ENCODE measurements at regions not wholly inside any gene's neighbourhood (a gene's known extent, or its start where the extent isn't known, plus 50 kb on each side); places are given as distances from the start of the nearest gene placed in this dataset.

DNA sequence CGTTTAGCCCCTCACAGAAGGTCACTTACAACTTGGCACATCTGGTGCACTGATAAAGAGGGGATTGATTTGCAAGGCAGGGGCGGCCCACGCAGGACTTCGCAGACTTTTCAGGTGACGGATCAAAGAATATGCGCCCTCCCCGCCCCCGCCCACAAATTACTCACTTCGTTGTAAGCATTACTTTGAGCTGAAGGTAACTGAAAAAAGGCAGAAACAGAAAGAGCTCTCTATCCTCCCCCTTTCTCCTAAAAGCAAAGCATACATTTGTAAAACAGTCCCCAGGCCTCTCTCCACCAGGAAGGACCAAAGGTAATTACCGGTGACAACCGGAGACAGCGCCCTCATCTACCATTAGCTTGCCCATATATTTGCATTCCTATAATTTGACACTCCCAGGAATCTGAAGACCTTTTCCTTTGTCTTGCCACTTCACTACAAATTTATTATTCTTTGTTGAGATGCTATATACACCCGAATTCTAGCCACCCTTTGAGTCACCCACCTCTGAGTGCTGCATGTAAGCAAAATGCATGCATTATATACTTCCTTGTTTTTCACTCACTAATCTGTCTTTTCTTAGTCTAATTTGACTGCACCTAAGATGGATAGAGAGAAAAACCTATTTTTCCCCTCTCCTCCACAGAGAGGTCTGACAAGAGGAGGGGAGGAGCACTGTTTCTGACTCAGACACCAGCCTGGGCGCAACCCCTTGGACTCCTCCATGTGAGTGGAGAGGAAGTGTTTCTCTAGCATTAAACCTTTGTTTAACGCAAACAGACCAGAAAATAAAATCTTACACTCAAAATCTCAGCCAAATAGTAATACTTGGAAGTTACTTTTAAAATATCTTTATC is 74.7 kb upstream of the SPIN1 start:
- Mint-ChIP-seq H3K36me3 (ENCODE audit: insufficient read depth, unreplicated experiment) (no peaks in the 10 kb centered on the region), H3K27ac (ENCODE audit: unreplicated experiment) (no peak overlapping the region), H3K4me1 (ENCODE audit: low read depth, unreplicated experiment) (no peaks in the 10 kb centered on the region), H3K4me3 (ENCODE audit: unreplicated experiment) (no peak overlapping the region), H3K27me3 (ENCODE audit: insufficient read depth, unreplicated experiment) (no peaks in the 10 kb centered on the region), H3K9me3 (ENCODE audit: unreplicated experiment) (no peaks in the 10 kb centered on the region)
- H3K4me3 ChIP-seq (ENCODE audit: low read depth, low read length): no peak overlapping the region
- CTCF ChIA-PET: no interaction called here
- TF ChIP-seq, protein P1, sequence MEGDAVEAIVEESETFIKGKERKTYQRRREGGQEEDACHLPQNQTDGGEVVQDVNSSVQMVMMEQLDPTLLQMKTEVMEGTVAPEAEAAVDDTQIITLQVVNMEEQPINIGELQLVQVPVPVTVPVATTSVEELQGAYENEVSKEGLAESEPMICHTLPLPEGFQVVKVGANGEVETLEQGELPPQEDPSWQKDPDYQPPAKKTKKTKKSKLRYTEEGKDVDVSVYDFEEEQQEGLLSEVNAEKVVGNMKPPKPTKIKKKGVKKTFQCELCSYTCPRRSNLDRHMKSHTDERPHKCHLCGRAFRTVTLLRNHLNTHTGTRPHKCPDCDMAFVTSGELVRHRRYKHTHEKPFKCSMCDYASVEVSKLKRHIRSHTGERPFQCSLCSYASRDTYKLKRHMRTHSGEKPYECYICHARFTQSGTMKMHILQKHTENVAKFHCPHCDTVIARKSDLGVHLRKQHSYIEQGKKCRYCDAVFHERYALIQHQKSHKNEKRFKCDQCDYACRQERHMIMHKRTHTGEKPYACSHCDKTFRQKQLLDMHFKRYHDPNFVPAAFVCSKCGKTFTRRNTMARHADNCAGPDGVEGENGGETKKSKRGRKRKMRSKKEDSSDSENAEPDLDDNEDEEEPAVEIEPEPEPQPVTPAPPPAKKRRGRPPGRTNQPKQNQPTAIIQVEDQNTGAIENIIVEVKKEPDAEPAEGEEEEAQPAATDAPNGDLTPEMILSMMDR (IDR thresholded peaks at IDR 0.05; ENCODE audit: insufficient read depth in 1 of 2, low read depth in 1 of 2, low read length in 1 of 2, severe bottlenecking in 1 of 2, unreplicated experiment in 1 of 2): no peak
- H3K27me3 ChIP-seq (replicated peaks; ENCODE audit: control insufficient read depth, insufficient read depth, low read length): no peaks in the 10 kb centered on the region
- H3K36me3 ChIP-seq (ENCODE audit: control insufficient read depth, insufficient read depth, low read length): no peaks in the 10 kb centered on the region
- no TSS peak for BruUV-seq (replicated peaks)
- POLR2A ChIA-PET: no interaction called here
- H3K9me3 ChIP-seq: no peaks in the 10 kb centered on the region
- intact Hi-C loops (cut with micrococcal nuclease; ENCODE audit: unreplicated experiment): no loop called here
- no peak for DNase-seq
- H3K4me1 ChIP-seq: no peaks in the 10 kb centered on the region

DNA sequence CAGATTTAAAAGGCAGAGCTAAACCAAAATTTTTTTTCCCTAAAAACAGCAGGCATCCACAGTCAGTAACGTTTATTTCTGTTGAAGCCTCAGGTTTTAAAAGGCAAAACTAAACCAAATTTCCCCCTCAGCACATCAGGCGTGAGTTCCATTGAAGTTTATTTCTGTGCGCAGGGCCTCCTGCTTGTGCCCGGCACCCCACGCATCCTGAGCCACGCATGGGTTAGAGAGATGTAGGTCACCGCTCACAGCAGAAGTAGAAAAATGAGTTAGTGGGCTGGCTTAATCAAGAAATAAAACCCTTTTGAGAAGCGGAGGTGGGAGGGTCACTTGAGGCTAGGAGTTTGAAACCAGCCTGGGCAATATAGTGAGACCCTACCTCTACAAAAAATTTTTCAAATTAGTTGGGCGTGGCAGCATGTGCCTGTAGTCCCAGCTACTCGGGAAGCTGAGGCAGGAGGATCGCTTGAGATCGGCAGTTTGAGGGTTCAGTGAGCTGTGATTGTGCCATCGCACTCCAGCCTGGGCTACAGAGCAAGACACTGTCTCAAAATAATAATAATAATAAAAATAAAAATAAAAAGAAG is 75.6 kb upstream of the SPIN1 start:
- no peaks in the 10 kb centered on the region for H3K4me1 Mint-ChIP-seq (ENCODE audit: low read depth, unreplicated experiment)
- no peaks in the 10 kb centered on the region for H3K27me3 Mint-ChIP-seq (ENCODE audit: insufficient read depth, unreplicated experiment)
- ChIA-PET POLR2A (no interaction called here), CTCF (no interaction called here)
- H3K4me1 ChIP-seq: no peaks in the 10 kb centered on the region
- no peaks in the 10 kb centered on the region for H3K27me3 ChIP-seq (replicated peaks; ENCODE audit: control insufficient read depth, insufficient read depth, low read length)
- intact Hi-C loops (cut with micrococcal nuclease; ENCODE audit: unreplicated experiment): no loop called here
- H3K36me3 ChIP-seq (ENCODE audit: control insufficient read depth, insufficient read depth, low read length): no peaks in the 10 kb centered on the region
- H3K27ac Mint-ChIP-seq (ENCODE audit: unreplicated experiment): no peak overlapping the region
- no peaks in the 10 kb centered on the region for H3K9me3 ChIP-seq
- no peak overlapping the region for H3K4me3 ChIP-seq (ENCODE audit: low read depth, low read length)
- TF ChIP-seq, protein P1 (IDR thresholded peaks at IDR 0.05; ENCODE audit: insufficient read depth in 1 of 2, low read depth in 1 of 2, low read length in 1 of 2, severe bottlenecking in 1 of 2, unreplicated experiment in 1 of 2): no peak
- no peak overlapping the region for H3K4me3 Mint-ChIP-seq (ENCODE audit: unreplicated experiment)
- no TSS peak for BruUV-seq (replicated peaks)
- no peaks in the 10 kb centered on the region for H3K9me3 Mint-ChIP-seq (ENCODE audit: unreplicated experiment)
- H3K36me3 Mint-ChIP-seq (ENCODE audit: insufficient read depth, unreplicated experiment): no peaks in the 10 kb centered on the region
- no peak for DNase-seq

DNA sequence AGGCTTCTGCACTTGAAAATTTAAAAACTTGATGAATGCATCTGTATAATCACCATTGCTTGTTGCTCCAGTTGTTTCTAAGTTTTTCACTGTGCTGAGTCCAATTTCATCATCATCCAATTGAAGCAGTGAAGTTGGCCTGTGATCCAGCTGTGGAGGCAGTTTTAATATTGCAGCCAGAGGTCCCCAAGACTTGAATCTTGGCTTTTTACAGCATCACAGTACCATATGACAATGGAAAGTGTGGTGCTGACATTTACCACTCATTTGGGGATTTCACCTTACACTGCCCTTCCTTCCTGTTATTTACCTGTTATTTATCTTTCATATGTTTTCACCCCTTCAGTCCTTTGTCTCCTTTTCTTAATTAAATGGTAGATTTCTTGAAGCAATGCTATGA is 76.2 kb upstream of the SPIN1 start:
- intact Hi-C loops (cut with micrococcal nuclease; ENCODE audit: unreplicated experiment): no loop called here
- Histone ChIP-seq H3K4me1 (no peaks in the 10 kb centered on the region), H3K9me3 (no peaks in the 10 kb centered on the region), H3K36me3 (ENCODE audit: control insufficient read depth, insufficient read depth, low read length) (no peaks in the 10 kb centered on the region), H3K4me3 (ENCODE audit: low read depth, low read length) (no peak overlapping the region), H3K27me3 (replicated peaks; ENCODE audit: control insufficient read depth, insufficient read depth, low read length) (no peaks in the 10 kb centered on the region)
- Mint-ChIP-seq H3K4me3 (ENCODE audit: unreplicated experiment) (no peak overlapping the region), H3K27ac (ENCODE audit: unreplicated experiment) (no peak overlapping the region), H3K9me3 (ENCODE audit: unreplicated experiment) (no peaks in the 10 kb centered on the region), H3K36me3 (ENCODE audit: insufficient read depth, unreplicated experiment) (no peaks in the 10 kb centered on the region), H3K27me3 (ENCODE audit: insufficient read depth, unreplicated experiment) (no peaks in the 10 kb centered on the region), H3K4me1 (ENCODE audit: low read depth, unreplicated experiment) (no peaks in the 10 kb centered on the region)
- POLR2A ChIA-PET: no interaction called here
- BruUV-seq (replicated peaks): no TSS peak
- TF ChIP-seq, protein P1 (IDR thresholded peaks at IDR 0.05; ENCODE audit: insufficient read depth in 1 of 2, low read depth in 1 of 2, low read length in 1 of 2, severe bottlenecking in 1 of 2, unreplicated experiment in 1 of 2): no peak
- CTCF ChIA-PET: no interaction called here
- no peak for DNase-seq
